HG03469 (cell line): ENCODE measurements at regions not wholly inside any gene's neighbourhood (a gene's known extent, or its start where the extent isn't known, plus 50 kb on each side); places are given as distances from the start of the nearest gene placed in this dataset.
"Not testable (repeated sequence)": the region's sequence is repeated elsewhere in the genome, so short reads cannot be mapped to it uniquely, and the experiment has no call there.

ENCODE experiments used
- ATAC-seq: cut with Tn5 transposase; IDR thresholded peaks from one replicate; pipeline ENCODE4 v1.9.1; 2021; ENCODE audit warnings: mild to moderate bottlenecking, moderate library complexity, moderate number of reproducible peaks; ENCODE audit not compliant: unreplicated experiment

- ATAC-seq, result no peak
These were observed 180.7 kb upstream of the TLE4 start for GRCh38 chr9:79390781-79391770.

GRCh38 chr9:79395228-79395627 is 176.5 kb upstream of the TLE4 start:
- ATAC-seq, result no peak

- no peak for ATAC-seq
These were observed 176.0 kb upstream of the TLE4 start for GRCh38 chr9:79395755-79396154.

GRCh38 chr9:79396168-79396567 is 175.6 kb upstream of the TLE4 start:
- no peak for ATAC-seq

GRCh38 chr9:79403495-79403894 is 168.3 kb upstream of the TLE4 start:
- ATAC-seq, result no peak

GRCh38 chr9:79408200-79408599 is 163.6 kb upstream of the TLE4 start:
- ATAC-seq, result no peak

- peak; percentile 63 for ATAC-seq
These were observed 163.1 kb upstream of the TLE4 start for GRCh38 chr9:79408617-79409016.

GRCh38 chr9:79409182-79409823 is 162.5 kb upstream of the TLE4 start:
- ATAC-seq, result no peak

GRCh38 chr9:79425840-79426239 is 145.9 kb upstream of the TLE4 start:
- ATAC-seq, result no peak

- ATAC-seq, result no peak
These were observed 143.3 kb upstream of the TLE4 start for GRCh38 chr9:79428422-79428821.

- ATAC-seq, result no peak
These were observed 141.1 kb upstream of the TLE4 start for GRCh38 chr9:79430619-79431018.

GRCh38 chr9:79431019-79431679 is 140.6 kb upstream of the TLE4 start:
- no peak for ATAC-seq

- ATAC-seq, result no peak
These were observed 139.3 kb upstream of the TLE4 start for GRCh38 chr9:79432485-79432884.

- ATAC-seq, result no peak
These were observed 138.1 kb upstream of the TLE4 start for GRCh38 chr9:79433703-79434102.

- ATAC-seq, result not testable (repeated sequence)
These were observed 132.5 kb upstream of the TLE4 start for GRCh38 chr9:79439221-79439620.

- no peak for ATAC-seq
These were observed 125.0 kb upstream of the TLE4 start for GRCh38 chr9:79446523-79447307.

- ATAC-seq, result no peak
These were observed 124.5 kb upstream of the TLE4 start for GRCh38 chr9:79447308-79447605.

GRCh38 chr9:79447762-79448161 is 124.0 kb upstream of the TLE4 start:
- no peak for ATAC-seq

GRCh38 chr9:79452265-79452664 is 119.5 kb upstream of the TLE4 start:
- ATAC-seq, result no peak

- ATAC-seq, result no peak
These were observed 110.1 kb upstream of the TLE4 start for GRCh38 chr9:79461712-79462111.

GRCh38 chr9:79465156-79465555 is 106.6 kb upstream of the TLE4 start:
- no peak for ATAC-seq
